Fibroblast of the aortic adventitia (primary cell): ENCODE measurements at regions not wholly inside any gene's neighbourhood (a gene's known extent, or its start where the extent isn't known, plus 50 kb on each side); places are given as distances from the start of the nearest gene placed in this dataset.

Experiments used
- DNase-seq: peaks from one replicate; pipeline ENCODE4 v3.0.0-alpha.2; 2010; ENCODE audit warnings: low read depth
- H3K4me3 ChIP-seq: 2 replicates; pipeline ENCODE4 v1.5.1; 2011; ENCODE audit warnings: low read depth, mild to moderate bottlenecking, control low read depth, low read length, moderate library complexity
- CTCF ChIP-seq: IDR thresholded peaks from 2 replicates; pipeline ENCODE4 v1.5.1; 2011; ENCODE audit warnings: mild to moderate bottlenecking, low read length, control low read depth, inconsistent platforms; ENCODE audit not compliant: insufficient read depth

- DNase-seq: no peak
- TF ChIP-seq CTCF: no peak
Observed at GRCh38 chr3:43913036-43913948, 222.6 kb downstream of the ABHD5 start.

GRCh38 chr3:43914269-43914668 is 223.5 kb downstream of the ABHD5 start:
- no peak for TF ChIP-seq CTCF
- DNase-seq: no peak
- no peak overlapping the region for H3K4me3 ChIP-seq

More at GRCh38 chr3:43913036-43913948, 222.6 kb downstream of the ABHD5 start:
- no peak overlapping the region for H3K4me3 ChIP-seq

- H3K4me3 ChIP-seq: no peak overlapping the region
- TF ChIP-seq CTCF: no peak
- DNase-seq: no peak
Observed at GRCh38 chr3:43915546-43915945, 224.8 kb downstream of the ABHD5 start.

GRCh38 chr3:43917361-43917760 is 226.6 kb downstream of the ABHD5 start:
- TF ChIP-seq CTCF: no peak
- DNase-seq: no peak
- no peak overlapping the region for H3K4me3 ChIP-seq

GRCh38 chr3:43919029-43919428 is 228.3 kb downstream of the ABHD5 start:
- H3K4me3 ChIP-seq: no peak overlapping the region
- no peak for DNase-seq
- no peak for TF ChIP-seq CTCF

GRCh38 chr3:43921056-43921648 is 230.4 kb downstream of the ABHD5 start:
- no peak for TF ChIP-seq CTCF
- no peak overlapping the region for H3K4me3 ChIP-seq
- no peak for DNase-seq
